ENCODE measurements at regions not wholly inside any gene's neighbourhood (a gene's known extent, or its start where the extent isn't known, plus 50 kb on each side); places are given as distances from the start of the nearest gene placed in this dataset.
"Not testable (repeated sequence)": the region's sequence is repeated elsewhere in the genome, so short reads cannot be mapped to it uniquely, and the experiment has no call there.

- dilution Hi-C loops (cut with MboI; ENCODE audit: extremely low pct_ligation_motif_present, low sequenced_read_pairs): no loop called here
- no peak for TF ChIP-seq EZH2 (IDR thresholded peaks at IDR 0.05; ENCODE audit: low read length)
- Histone ChIP-seq H4K20me1 (ENCODE audit: control insufficient read depth, extremely low read depth, insufficient read depth, low read length) (no peaks in the 10 kb centered on the region), H3K4me1 (ENCODE audit: control insufficient read depth, extremely low read depth, insufficient read depth, low read length) (no peaks in the 10 kb centered on the region), H2AFZ (ENCODE audit: control insufficient read depth, low read length) (no peak overlapping the region), H3K36me3 (ENCODE audit: control insufficient read depth in 2 of 2, extremely low read depth in 1 of 2, insufficient read depth in 2 of 2, low read length in 2 of 2) (no peaks in the 10 kb centered on the region), H3K27me3 (ENCODE audit: control insufficient read depth, extremely low read depth, insufficient read depth, low read length) (no peaks in the 10 kb centered on the region), H3K9me3 (ENCODE audit: control insufficient read depth, low read depth, low read length) (no peaks in the 10 kb centered on the region), H3K9me1 (ENCODE audit: control insufficient read depth, extremely low read depth, insufficient read depth, low read length) (no peaks in the 10 kb centered on the region), H3K4me2 (ENCODE audit: control insufficient read depth, extremely low read depth, insufficient read depth, low read depth, low read length) (no peak overlapping the region), H3K79me2 (ENCODE audit: control insufficient read depth, insufficient read depth, low read length) (no peaks in the 10 kb centered on the region), H3K4me3 (ENCODE audit: control insufficient read depth in 2 of 3, extremely low read depth in 1 of 3, insufficient read depth in 2 of 3, low read depth in 1 of 3, low read length in 3 of 3) (no peak overlapping the region), H3K27ac (ENCODE audit: control insufficient read depth, insufficient read depth, low read length) (no peak overlapping the region), H3K9ac (ENCODE audit: control insufficient read depth, extremely low read depth, insufficient read depth, low read length) (no peak overlapping the region)
- FAIRE-seq (no peak), DNase-seq (ENCODE audit: low read depth, low spot score) (no peak)
Observed at GRCh38 chr4:75194180-75194579, 261.3 kb downstream of the PARM1 start.

DNA sequence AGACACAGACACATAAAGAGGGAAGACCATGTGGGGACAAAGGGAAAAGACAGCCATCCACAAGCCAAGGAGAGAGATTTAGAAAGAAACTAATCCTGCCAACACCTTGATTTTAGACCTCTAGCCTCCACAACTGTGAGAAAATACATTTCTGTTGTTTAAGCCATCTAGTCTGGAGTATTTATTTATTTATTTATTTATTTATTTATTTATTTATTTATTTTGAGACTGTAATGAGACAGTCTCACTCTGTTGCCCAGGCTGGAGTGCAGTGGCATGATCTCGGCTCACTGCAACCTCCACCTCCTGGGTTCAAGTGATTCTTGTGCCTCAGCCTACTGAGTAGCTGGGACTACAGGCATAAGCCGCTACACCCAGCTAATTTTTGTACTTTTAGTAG is 259.3 kb downstream of the PARM1 start:
- H3K79me2 ChIP-seq (ENCODE audit: control insufficient read depth, insufficient read depth, low read length); H2AFZ ChIP-seq (ENCODE audit: control insufficient read depth, low read length); H3K27ac ChIP-seq (ENCODE audit: control insufficient read depth, insufficient read depth, low read length); FAIRE-seq; H3K9me1 ChIP-seq (ENCODE audit: control insufficient read depth, extremely low read depth, insufficient read depth, low read length); H3K36me3 ChIP-seq (ENCODE audit: control insufficient read depth in 2 of 2, extremely low read depth in 1 of 2, insufficient read depth in 2 of 2, low read length in 2 of 2); H4K20me1 ChIP-seq (ENCODE audit: control insufficient read depth, extremely low read depth, insufficient read depth, low read length); H3K9ac ChIP-seq (ENCODE audit: control insufficient read depth, extremely low read depth, insufficient read depth, low read length); H3K4me3 ChIP-seq (ENCODE audit: control insufficient read depth in 2 of 3, extremely low read depth in 1 of 3, insufficient read depth in 2 of 3, low read depth in 1 of 3, low read length in 3 of 3); dilution Hi-C loops (cut with MboI; ENCODE audit: extremely low pct_ligation_motif_present, low sequenced_read_pairs); H3K9me3 ChIP-seq (ENCODE audit: control insufficient read depth, low read depth, low read length); DNase-seq (ENCODE audit: low read depth, low spot score); H3K27me3 ChIP-seq (ENCODE audit: control insufficient read depth, extremely low read depth, insufficient read depth, low read length); H3K4me1 ChIP-seq (ENCODE audit: control insufficient read depth, extremely low read depth, insufficient read depth, low read length); H3K4me2 ChIP-seq (ENCODE audit: control insufficient read depth, extremely low read depth, insufficient read depth, low read depth, low read length): not testable (repeated sequence)

DNA sequence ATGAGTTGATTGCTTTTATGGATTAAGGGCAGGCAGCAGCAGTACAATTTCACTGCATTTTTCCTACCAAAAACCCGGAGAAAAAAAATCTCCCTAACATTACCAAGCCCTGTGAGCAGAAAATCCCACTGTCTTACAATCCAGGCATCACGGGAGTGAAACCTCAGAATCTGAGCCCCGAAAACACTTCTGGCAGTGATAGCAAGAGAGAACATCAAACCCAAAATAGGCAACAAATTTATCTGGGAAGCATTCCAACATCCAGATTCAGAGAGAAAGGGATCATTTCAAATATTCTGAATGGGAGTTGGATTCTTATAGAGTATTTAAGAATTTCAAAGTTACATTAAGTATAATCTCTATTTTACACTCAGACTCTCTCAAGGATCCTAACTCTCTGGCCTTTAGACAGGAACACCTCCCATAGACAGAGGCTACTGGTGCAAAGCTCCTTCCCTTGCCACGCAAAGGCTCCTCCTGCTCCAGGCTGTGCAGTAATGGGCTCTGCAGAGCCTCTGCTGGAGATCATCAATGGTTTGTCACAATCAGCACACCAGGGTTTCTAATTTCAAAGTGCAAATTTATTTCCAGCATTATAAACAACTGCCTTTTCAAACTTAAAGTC is 256.9 kb downstream of the PARM1 start:
- dilution Hi-C loops (cut with MboI; ENCODE audit: extremely low pct_ligation_motif_present, low sequenced_read_pairs): no loop called here
- no peak for DNase-seq (ENCODE audit: low read depth, low spot score)
- no peak overlapping the region for H3K9ac ChIP-seq (ENCODE audit: control insufficient read depth, extremely low read depth, insufficient read depth, low read length)
- H2AFZ ChIP-seq (ENCODE audit: control insufficient read depth, low read length): no peak overlapping the region
- no peaks in the 10 kb centered on the region for H3K27me3 ChIP-seq (ENCODE audit: control insufficient read depth, extremely low read depth, insufficient read depth, low read length)
- no peaks in the 10 kb centered on the region for H3K36me3 ChIP-seq (ENCODE audit: control insufficient read depth in 2 of 2, extremely low read depth in 1 of 2, insufficient read depth in 2 of 2, low read length in 2 of 2)
- no peak for TF ChIP-seq EZH2 (IDR thresholded peaks at IDR 0.05; ENCODE audit: low read length)
- no peak for TF ChIP-seq CTCF (optimal IDR thresholded peaks at IDR 0.05 in 1 of 3, IDR thresholded peaks at IDR 0.05 in 1 of 3, conservative IDR thresholded peaks at IDR 0.05 in 1 of 3; ENCODE audit: extremely low read depth in 1 of 3, insufficient read depth in 2 of 3, low read length in 3 of 3)
- no peaks in the 10 kb centered on the region for H3K9me1 ChIP-seq (ENCODE audit: control insufficient read depth, extremely low read depth, insufficient read depth, low read length)
- no peaks in the 10 kb centered on the region for H3K79me2 ChIP-seq (ENCODE audit: control insufficient read depth, insufficient read depth, low read length)
- no peak overlapping the region for H3K4me3 ChIP-seq (ENCODE audit: control insufficient read depth in 2 of 3, extremely low read depth in 1 of 3, insufficient read depth in 2 of 3, low read depth in 1 of 3, low read length in 3 of 3)
- H4K20me1 ChIP-seq (ENCODE audit: control insufficient read depth, extremely low read depth, insufficient read depth, low read length): no peaks in the 10 kb centered on the region
- H3K4me1 ChIP-seq (ENCODE audit: control insufficient read depth, extremely low read depth, insufficient read depth, low read length): no peaks in the 10 kb centered on the region
- no peak for FAIRE-seq
- H3K4me2 ChIP-seq (ENCODE audit: control insufficient read depth, extremely low read depth, insufficient read depth, low read depth, low read length): no peak overlapping the region
- H3K9me3 ChIP-seq (ENCODE audit: control insufficient read depth, low read depth, low read length): no peaks in the 10 kb centered on the region
- H3K27ac ChIP-seq (ENCODE audit: control insufficient read depth, insufficient read depth, low read length): no peak overlapping the region

Measured in keratinocyte (primary cell).